SK-N-DZ (cell line): ENCODE measurements at regions not wholly inside any gene's neighbourhood (a gene's known extent, or its start where the extent isn't known, plus 50 kb on each side); places are given as distances from the start of the nearest gene placed in this dataset.
"Not testable (repeated sequence)": the region's sequence is repeated elsewhere in the genome, so short reads cannot be mapped to it uniquely, and the experiment has no call there.

ENCODE experiments used
- DNase-seq: peaks from one replicate; pipeline ENCODE4 v3.0.0-alpha.2; 2015; ENCODE audit warnings: low spot score

DNA sequence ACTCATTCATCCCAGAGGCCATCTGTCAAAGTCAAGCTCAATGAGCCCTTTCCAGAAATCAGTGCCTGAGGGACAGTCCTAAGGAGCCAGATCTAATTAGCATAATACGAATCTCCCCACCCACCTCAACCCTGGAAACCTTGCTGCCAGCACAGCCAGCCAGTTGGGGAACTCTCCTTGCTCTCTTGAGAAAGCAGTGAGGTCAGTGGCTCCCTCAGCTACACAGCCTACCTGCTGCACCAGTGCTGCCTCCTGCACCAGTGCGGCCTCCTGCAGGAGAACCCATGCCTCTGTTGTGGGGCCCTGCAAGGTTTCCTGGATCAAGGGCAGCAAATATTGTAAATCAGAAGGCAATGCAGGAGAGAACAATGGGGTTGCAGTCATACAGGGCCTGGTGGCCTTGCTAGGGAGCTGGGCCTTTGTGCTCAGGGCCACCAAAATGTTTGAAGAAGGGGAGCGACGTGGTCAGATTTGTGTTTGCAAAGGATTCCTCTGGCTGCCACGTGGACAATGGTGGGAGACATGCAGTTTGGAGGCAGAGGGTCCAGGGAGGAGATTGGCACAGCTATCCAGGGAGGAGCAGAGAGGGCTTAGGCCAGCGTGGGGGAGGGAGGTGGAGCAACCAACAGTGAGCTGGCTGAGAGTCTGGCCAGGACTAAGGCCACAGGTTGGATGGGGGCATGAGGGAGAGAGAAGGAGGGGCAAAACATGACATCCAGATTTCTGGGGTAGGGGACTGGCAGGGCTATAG is 124.3 kb upstream of the MAMLD1 start:
- DNase-seq, result no peak

DNA sequence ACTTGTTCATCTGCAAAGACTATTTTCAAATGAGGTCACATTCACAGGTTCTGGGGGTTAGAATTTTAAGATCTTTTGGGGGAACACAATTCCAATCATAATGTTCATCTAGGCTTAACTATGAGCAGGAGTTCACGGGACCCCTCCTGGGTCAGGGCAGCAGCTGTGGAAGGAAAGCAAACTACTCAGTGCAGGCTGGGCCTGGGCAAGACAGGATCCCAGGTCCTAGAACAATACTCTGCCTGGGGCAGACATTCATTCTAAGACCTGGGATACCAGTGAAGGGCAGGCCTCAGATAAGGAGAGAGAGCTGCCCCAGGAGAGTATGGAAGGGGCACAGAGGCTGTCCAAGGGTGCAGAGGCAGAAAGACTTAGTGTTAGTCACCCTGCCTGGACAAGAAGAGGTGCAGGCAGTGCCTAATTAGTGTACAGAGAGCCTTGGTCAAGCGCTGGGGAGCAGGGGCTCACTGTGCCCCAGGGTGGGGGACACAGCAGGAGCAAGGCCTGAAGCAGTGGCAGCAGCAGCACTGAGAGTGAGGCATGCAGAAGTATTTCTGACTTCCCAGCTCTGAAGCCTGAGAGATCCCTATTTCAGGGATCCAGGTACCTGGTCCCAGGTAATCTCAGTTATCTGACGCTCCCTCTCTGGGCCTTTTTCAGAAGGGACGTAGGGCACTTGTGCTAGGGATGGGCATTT is 123.0 kb upstream of the MAMLD1 start:
- DNase-seq, result no peak

DNA sequence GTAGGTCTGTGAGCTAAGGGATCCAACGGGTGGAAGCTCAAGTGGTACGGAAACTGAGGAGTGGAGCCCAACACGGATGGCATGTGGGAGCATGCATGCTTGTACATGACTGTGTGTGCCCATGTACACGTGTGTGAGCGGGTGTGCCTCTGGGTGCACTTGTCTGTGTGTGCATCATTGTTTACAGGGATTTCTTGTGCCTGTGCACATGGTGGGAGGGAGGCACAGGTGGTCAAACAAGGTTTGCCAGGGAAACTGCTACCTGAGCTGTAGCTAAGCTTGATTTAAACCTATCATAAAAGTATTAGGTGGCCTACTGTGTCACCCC is 122.5 kb upstream of the MAMLD1 start:
- no peak for DNase-seq

DNA sequence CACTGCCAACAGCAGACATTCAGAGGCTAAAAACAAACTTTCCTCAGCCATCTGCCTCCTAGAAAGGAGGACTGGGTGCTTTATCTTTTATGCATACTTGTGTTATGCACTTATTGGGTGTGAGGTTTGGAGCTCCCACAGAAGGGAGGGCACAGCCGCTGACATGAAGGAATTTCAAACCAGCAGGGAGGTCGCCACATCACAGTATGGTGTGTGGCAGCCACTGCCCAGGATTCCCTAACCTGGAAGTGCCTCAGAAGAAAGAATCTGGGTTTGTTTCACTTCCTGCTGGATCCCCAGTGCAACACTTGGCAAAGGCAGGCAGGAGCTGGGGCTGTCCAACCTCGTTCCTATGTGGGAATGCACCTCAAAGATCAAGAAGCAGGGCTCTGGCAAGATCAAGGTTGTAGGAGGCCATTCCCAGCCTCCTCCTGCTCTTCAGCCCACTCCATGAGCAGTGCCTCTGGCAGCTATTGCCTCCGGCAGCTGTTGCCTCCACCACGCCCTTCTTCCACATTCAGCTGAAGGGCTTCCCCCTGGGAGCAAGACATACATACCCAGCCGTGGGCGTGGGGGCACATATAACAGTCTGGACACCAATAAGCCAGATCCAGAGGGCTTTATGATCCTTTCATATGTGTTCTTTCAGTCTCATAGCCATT is 109.0 kb upstream of the MAMLD1 start:
- no peak for DNase-seq

GRCh38 chrX:150254909-150255308 is 108.2 kb upstream of the MAMLD1 start:
- DNase-seq, result no peak

DNA sequence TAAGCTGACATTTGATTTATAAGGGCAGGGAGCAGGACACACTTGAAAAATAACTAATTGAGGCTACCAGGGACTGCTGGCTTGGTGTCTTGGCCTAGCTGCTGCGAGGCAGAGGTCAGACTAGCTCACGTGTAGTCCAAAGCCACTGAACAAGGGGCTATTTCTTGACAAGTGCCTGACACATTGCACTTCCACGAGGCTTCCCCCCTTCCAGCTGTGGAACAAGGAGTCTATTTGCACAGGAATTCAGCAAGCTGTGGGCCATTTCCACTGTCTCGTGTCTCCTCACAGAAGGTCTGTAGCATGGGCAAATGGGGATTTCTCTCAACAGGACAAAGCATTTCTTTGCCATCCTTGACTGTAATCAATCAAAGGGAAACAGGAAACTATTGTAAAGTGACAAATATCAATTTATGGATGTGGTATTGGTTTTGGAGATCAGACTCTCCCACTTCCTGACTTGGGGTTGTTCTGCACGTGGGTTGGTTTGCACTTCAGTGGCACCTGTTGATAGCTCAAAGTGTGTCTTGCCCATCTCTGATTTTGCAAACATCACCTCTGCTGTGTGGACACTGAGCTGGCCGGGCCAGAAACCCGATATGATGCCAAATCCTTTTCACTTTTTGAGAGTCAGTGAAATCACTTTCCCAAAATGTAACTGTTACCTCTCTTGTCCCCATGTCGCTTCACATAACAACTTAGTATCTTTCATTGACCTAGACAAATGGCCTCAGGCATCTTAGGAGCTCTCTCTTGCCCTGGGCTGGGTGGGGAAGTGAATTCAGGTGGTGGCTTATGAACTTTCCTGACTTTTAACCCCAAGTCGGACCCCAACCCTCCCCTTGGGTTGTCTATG is 107.4 kb upstream of the MAMLD1 start:
- no peak for DNase-seq

GRCh38 chrX:150256297-150256650 is 106.8 kb upstream of the MAMLD1 start:
- DNase-seq, result no peak

- no peak for DNase-seq
These were observed 105.6 kb upstream of the MAMLD1 start for GRCh38 chrX:150257353-150258175.

DNA sequence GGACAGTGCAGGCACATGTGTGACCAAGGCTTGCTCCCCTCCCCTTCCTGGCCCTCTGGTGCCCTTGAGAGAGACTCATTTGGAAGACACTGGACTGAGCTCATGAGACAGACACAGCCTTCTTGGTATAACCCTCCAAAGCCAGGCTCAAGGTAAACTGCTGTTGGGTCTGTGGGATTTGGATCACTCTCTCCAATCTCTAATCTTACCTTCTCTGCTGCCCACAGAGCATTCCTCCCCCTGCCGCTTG is 105.0 kb upstream of the MAMLD1 start:
- no peak for DNase-seq

DNA sequence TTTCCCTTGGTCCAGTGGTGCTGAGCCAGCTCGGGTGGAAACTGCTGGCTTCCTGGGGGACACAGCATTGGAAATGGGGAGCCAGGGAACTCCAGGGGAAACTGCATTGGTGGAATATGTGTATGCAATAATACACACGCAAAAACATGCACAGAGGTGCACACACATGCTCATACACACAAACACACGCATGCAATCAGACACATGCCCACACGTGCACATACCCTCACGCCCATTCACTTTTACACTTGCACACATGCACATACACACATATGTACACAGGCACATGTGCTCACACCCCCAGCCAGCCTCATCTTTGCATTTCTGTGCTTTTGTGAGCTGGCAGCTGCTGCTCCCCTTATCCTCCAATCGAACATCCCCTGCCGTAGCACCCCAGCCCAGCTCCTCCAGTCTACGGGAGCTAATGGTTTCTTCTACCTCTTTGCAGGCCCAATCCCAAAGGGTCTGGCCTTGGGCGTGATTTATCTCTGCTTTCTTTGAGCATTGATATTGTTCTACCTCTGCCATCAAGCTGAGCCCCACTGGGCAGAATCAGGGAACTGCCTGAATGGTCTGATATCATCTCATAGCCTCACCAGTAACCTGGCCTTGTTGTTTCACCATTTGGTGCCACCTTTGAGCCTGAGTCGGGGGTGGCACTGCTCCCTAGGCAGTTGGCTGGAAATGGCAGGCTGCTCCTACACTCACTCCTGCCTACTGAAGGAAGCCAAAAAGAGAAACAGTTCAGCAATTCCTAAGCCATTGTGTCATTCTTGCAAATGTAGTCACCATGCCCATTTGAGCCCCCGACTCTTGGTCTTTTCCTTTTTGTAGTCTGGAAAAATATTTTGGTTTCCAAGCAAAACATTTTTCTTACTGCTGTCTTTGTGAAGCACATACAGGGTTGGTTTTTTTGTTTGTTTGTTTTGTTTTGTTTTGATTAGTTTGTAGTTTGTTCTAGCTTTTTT is 104.4 kb upstream of the MAMLD1 start:
- no peak for DNase-seq

- DNase-seq, result no peak
These were observed 100.7 kb upstream of the MAMLD1 start for GRCh38 chrX:150262456-150262855.

DNA sequence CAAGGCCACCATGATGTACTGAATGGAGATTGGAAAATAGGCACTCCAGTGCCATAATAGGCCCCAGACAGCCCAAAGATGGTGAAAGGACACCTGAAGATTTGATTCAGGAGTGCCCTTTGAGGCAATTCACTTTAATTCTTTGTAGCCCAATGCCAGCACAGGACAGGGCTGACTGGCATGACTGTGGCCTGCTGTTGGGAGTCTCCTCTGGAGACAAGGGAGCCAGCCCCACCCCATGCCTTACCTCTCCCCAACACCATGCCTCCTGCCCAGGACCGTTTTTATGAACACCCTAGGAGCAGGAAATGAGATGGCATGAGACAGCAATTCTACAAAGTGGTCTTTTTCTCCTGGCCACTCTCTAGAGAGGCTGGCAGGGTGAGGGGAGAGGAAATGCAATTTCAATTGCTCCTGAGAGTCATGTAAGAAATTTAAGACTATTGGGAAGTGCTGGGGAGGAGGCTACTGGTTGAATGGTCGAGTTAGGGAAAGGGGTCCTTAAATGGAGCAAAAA is 94.2 kb upstream of the MAMLD1 start:
- DNase-seq, result no peak

GRCh38 chrX:150269605-150270254 is 93.4 kb upstream of the MAMLD1 start:
- DNase-seq, result peak; percentile 82

- no peak for DNase-seq
These were observed 92.5 kb upstream of the MAMLD1 start for GRCh38 chrX:150270622-150271021.

DNA sequence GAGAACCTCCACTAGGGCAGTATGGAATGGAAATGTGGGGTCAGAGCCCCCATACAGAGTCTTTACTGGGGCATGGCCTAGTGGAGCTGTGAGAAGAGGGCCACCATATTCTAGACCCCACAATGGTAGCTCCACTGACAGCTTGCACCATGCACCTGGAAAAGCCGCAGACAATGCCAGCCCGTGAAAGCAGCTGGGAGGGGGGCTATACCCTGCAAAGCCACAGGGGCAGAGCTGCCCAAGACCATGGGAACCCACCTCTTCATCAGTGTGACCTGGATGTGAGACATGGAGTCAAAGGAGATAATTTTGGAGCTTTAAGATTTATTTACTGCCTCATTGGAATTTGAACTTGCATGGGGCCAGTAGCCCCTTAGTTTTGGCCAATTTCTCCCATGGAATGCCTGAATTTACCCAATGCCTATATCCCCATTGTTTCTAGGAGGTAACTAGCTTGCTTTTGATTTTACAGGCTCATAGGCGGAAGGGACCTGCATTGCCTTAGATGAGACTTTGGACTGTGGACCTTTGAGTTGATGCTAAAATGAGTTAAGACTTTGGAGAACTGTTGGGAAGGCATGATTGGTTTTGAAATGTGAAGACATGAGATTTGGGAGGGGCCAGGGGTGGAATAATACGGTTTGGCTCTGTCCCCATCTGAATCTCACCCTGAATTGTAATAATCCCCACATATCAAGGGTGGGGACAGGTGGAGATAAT is 89.4 kb upstream of the MAMLD1 start:
- DNase-seq, result not testable (repeated sequence)

GRCh38 chrX:150282953-150283352 is 80.2 kb upstream of the MAMLD1 start:
- no peak for DNase-seq

DNA sequence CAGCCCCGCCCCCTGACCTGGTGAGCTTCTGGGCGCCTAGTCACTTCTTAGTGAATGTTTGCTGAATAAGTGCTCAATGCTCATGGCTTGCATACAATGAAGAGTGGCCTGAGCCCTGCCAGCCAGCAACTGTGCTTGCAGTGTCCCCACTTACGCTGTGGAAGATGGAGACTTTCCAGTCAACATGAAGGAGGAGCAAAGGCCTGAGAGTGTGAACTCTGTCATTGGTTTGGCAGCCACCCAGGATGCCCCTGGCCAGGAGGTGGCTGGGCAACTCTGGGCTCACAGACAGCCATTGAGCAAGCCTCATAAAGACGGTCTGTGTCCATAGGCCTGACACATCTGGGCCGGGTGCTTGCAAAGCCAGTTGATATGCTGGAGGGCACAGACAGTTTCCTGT is 72.1 kb upstream of the MAMLD1 start:
- DNase-seq, result no peak

GRCh38 chrX:150293311-150294013 is 69.7 kb upstream of the MAMLD1 start:
- DNase-seq, result no peak
